Epithelial cell of proximal tubule (primary cell): ENCODE measurements at regions not wholly inside any gene's neighbourhood (a gene's known extent, or its start where the extent isn't known, plus 50 kb on each side); places are given as distances from the start of the nearest gene placed in this dataset.
"Not testable (repeated sequence)": the region's sequence is repeated elsewhere in the genome, so short reads cannot be mapped to it uniquely, and the experiment has no call there.

Experiments used
- DNase-seq: peaks from one replicate; pipeline ENCODE4 v3.0.0-alpha.2; 2011; ENCODE audit warnings: low read depth
- H3K4me3 ChIP-seq: 2 replicates; pipeline ENCODE4 v1.5.1; 2011; ENCODE audit warnings: low read depth, mild to moderate bottlenecking, low read length
- CTCF ChIP-seq: conservative IDR thresholded peaks from 2 replicates; pipeline ENCODE4 v1.5.1; 2012; ENCODE audit warnings: low read depth, mild to moderate bottlenecking, low read length

GRCh38 chr6:101118136-101118396 is 236.9 kb upstream of the ASCC3 start:
- H3K4me3 ChIP-seq, result no peak overlapping the region
- TF ChIP-seq CTCF, result no peak
- DNase-seq, result no peak

- no peak overlapping the region for H3K4me3 ChIP-seq
- TF ChIP-seq CTCF, result no peak
- no peak for DNase-seq
Measured at GRCh38 chr6:101120747-101121146, 239.6 kb upstream of the ASCC3 start.

GRCh38 chr6:101125380-101125971 is 244.3 kb upstream of the ASCC3 start:
- H3K4me3 ChIP-seq, result no peak overlapping the region
- no peak for TF ChIP-seq CTCF
- DNase-seq, result no peak

- no peak overlapping the region for H3K4me3 ChIP-seq
- TF ChIP-seq CTCF, result no peak
- no peak for DNase-seq
Measured at GRCh38 chr6:101126501-101126900, 245.4 kb upstream of the ASCC3 start.

GRCh38 chr6:101129851-101130250 is 248.7 kb upstream of the ASCC3 start:
- no peak for TF ChIP-seq CTCF
- DNase-seq, result no peak
- H3K4me3 ChIP-seq, result no peak overlapping the region

GRCh38 chr6:101146389-101146788 is 247.1 kb upstream of the GRIK2 start:
- DNase-seq, result no peak
- no peak overlapping the region for H3K4me3 ChIP-seq
- TF ChIP-seq CTCF, result no peak

GRCh38 chr6:101150226-101150625 is 243.3 kb upstream of the GRIK2 start:
- H3K4me3 ChIP-seq, result no peak overlapping the region
- DNase-seq, result no peak
- TF ChIP-seq CTCF, result no peak

GRCh38 chr6:101157638-101158037 is 235.9 kb upstream of the GRIK2 start:
- not testable (repeated sequence) for H3K4me3 ChIP-seq, DNase-seq
